GM13976 (cell line): ENCODE measurements at regions not wholly inside any gene's neighbourhood (a gene's known extent, or its start where the extent isn't known, plus 50 kb on each side); places are given as distances from the start of the nearest gene placed in this dataset.

Source experiments
- DNase-seq: peaks from one replicate; pipeline ENCODE4 v3.0.0; 2012; ENCODE audit warnings: low spot score
- CTCF ChIP-seq: IDR thresholded peaks from 2 replicates; pipeline ENCODE4 v1.5.1; 2012; ENCODE audit warnings: borderline replicate concordance, mild to moderate bottlenecking; ENCODE audit not compliant: insufficient read depth; ENCODE audit errors: extremely low read depth, missing control alignments, control extremely low read depth
- in situ Hi-C: fragments of 300-500 bp; cut with MboI; formaldehyde crosslinking; loops from one replicate; pipeline ENCODE4 v1.12.0; 2022; ENCODE audit warnings: low sequenced_read_pairs, mixed read lengths, inconsistent platforms; ENCODE audit not compliant: unreplicated experiment

GRCh38 chr19:29428071-29428470, 97.7 kb upstream of the VSTM2B start:
- in situ Hi-C loops, result no loop called here

GRCh38 chr19:29429021-29429420, 96.8 kb upstream of the VSTM2B start:
- DNase-seq, result no peak
- in situ Hi-C loops, result no loop called here
- TF ChIP-seq CTCF, result no peak

More at GRCh38 chr19:29428071-29428470, 97.7 kb upstream of the VSTM2B start:
- TF ChIP-seq CTCF, result no peak
- DNase-seq, result no peak

GRCh38 chr19:29429581-29429980, 96.2 kb upstream of the VSTM2B start:
- no peak for TF ChIP-seq CTCF
- in situ Hi-C loops, result no loop called here
- no peak for DNase-seq

GRCh38 chr19:29431332-29431731, 94.5 kb upstream of the VSTM2B start:
- TF ChIP-seq CTCF, result no peak
- no peak for DNase-seq
- in situ Hi-C loops, result no loop called here

GRCh38 chr19:29432677-29433076, 93.1 kb upstream of the VSTM2B start:
- DNase-seq, result no peak
- in situ Hi-C loops, result no loop called here
- TF ChIP-seq CTCF, result no peak

GRCh38 chr19:29436591-29437103, 89.1 kb upstream of the VSTM2B start:
- no peak for TF ChIP-seq CTCF
- no peak for DNase-seq
- in situ Hi-C loops, result no loop called here

GRCh38 chr19:29439021-29439420, 86.8 kb upstream of the VSTM2B start:
- DNase-seq, result no peak
- in situ Hi-C loops, result no loop called here
- no peak for TF ChIP-seq CTCF
